ENCODE measurements at regions not wholly inside any gene's neighbourhood (a gene's known extent, or its start where the extent isn't known, plus 50 kb on each side); places are given as distances from the start of the nearest gene placed in this dataset.

DNA sequence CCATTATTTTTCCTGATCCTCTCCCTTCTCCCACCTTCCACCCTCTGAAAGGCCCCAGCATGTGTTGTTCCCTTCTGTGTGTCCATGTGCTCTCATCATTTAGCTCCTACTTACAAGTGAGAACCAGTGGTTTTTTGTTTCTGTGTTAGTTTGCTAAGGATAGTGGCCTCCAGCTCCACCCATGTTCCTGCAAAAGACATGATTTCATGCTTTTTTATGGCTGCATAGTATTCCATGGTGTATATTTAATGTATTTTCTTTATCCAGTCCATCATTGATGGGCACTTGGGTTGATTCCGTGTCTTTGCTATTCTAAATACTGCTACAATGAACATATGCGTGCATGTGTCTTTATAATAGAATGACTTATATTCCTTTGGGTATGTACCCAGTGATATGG, 89.4 kb upstream of the C1orf174 start:
- no peak for TF ChIP-seq EZH2 (IDR thresholded peaks at IDR 0.05; ENCODE audit: insufficient read depth, low read length)
- TF ChIP-seq, protein P1, sequence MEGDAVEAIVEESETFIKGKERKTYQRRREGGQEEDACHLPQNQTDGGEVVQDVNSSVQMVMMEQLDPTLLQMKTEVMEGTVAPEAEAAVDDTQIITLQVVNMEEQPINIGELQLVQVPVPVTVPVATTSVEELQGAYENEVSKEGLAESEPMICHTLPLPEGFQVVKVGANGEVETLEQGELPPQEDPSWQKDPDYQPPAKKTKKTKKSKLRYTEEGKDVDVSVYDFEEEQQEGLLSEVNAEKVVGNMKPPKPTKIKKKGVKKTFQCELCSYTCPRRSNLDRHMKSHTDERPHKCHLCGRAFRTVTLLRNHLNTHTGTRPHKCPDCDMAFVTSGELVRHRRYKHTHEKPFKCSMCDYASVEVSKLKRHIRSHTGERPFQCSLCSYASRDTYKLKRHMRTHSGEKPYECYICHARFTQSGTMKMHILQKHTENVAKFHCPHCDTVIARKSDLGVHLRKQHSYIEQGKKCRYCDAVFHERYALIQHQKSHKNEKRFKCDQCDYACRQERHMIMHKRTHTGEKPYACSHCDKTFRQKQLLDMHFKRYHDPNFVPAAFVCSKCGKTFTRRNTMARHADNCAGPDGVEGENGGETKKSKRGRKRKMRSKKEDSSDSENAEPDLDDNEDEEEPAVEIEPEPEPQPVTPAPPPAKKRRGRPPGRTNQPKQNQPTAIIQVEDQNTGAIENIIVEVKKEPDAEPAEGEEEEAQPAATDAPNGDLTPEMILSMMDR (IDR thresholded peaks at IDR 0.05; ENCODE audit: insufficient read depth, low read depth, low read length), result no peak
